ENCODE measurements at regions not wholly inside any gene's neighbourhood (a gene's known extent, or its start where the extent isn't known, plus 50 kb on each side); places are given as distances from the start of the nearest gene placed in this dataset.
A peak's percentile ranks its signal among the peaks of the same experiment; 100 is the strongest.

- DNase-seq = no peak
- no peak overlapping the region for H3K4me3 ChIP-seq (ENCODE audit: control insufficient read depth in 1 of 2, extremely low read depth in 1 of 2, low read length in 1 of 2)
- H3K9me3 ChIP-seq = no peaks in the 10 kb centered on the region
- no peaks in the 10 kb centered on the region for H3K4me1 ChIP-seq (ENCODE audit: control insufficient read depth in 1 of 2, extremely low read depth in 1 of 2, insufficient read depth in 2 of 2, low read length in 2 of 2)
- Mint-ChIP-seq H3K27ac (no peak overlapping the region), H3K9me3 (no peaks in the 10 kb centered on the region), H3K4me3 (no peak overlapping the region), H3K27me3 (peaks cover 0 to 6% of the 10 kb centered on the region in 2 donors), H3K4me1 (peaks cover under 1 to 2% (median 2%) of the 10 kb centered on the region in 3 donors), H3K36me3 (no peaks in the 10 kb centered on the region)
- no peaks in the 10 kb centered on the region for H3K36me3 ChIP-seq (ENCODE audit: control insufficient read depth in 2 of 2, extremely low read depth in 1 of 2, insufficient read depth in 1 of 2, low read length in 1 of 2)
- no peaks in the 10 kb centered on the region for H3K27me3 ChIP-seq (replicated peaks in 1 of 2; ENCODE audit: control insufficient read depth in 2 of 2, extremely low read depth in 1 of 2, insufficient read depth in 2 of 2, low read length in 1 of 2)
- ChIA-PET CTCF (no interaction called here), POLR2A (no interaction called here)
- H3K27ac ChIP-seq (ENCODE audit: low read length) = no peak overlapping the region
- no peak for ATAC-seq (replicated peaks in 1 of 4)
These were observed 212.6 kb upstream of the GK2 start for GRCh38 chr4:79620617-79621016.

- ChIA-PET CTCF (no interaction called here), POLR2A (no interaction called here)
- H3K27ac ChIP-seq (ENCODE audit: low read length) = no peak overlapping the region
- WGBS (ENCODE audit: insufficient coverage) = no CpG with 5 or more reads among the region's 3 CpGs
- H3K36me3 Mint-ChIP-seq = no peaks in the 10 kb centered on the region
- peaks cover 8 to 21% of the 10 kb centered on the region in 2 donors for H3K27me3 Mint-ChIP-seq
- ATAC-seq (replicated peaks in 1 of 4) (no peak), DNase-seq (no peak)
- no peaks in the 10 kb centered on the region for H3K36me3 ChIP-seq (ENCODE audit: control insufficient read depth in 2 of 2, extremely low read depth in 1 of 2, insufficient read depth in 1 of 2, low read length in 1 of 2)
- no peaks in the 10 kb centered on the region for H3K4me1 Mint-ChIP-seq
- no peak overlapping the region for H3K4me3 Mint-ChIP-seq
- no peak overlapping the region for H3K27ac Mint-ChIP-seq
- H3K9me3 ChIP-seq = no peaks in the 10 kb centered on the region
- no peaks in the 10 kb centered on the region for H3K4me1 ChIP-seq (ENCODE audit: control insufficient read depth in 1 of 2, extremely low read depth in 1 of 2, insufficient read depth in 2 of 2, low read length in 2 of 2)
- H3K9me3 Mint-ChIP-seq = no peaks in the 10 kb centered on the region
- no peak overlapping the region for H3K4me3 ChIP-seq (ENCODE audit: control insufficient read depth in 1 of 2, extremely low read depth in 1 of 2, low read length in 1 of 2)
- no peaks in the 10 kb centered on the region for H3K27me3 ChIP-seq (replicated peaks in 1 of 2; ENCODE audit: control insufficient read depth in 2 of 2, extremely low read depth in 1 of 2, insufficient read depth in 2 of 2, low read length in 1 of 2)
These were observed 205.4 kb upstream of the GK2 start for GRCh38 chr4:79613269-79613935.

- H3K4me3 ChIP-seq (ENCODE audit: control insufficient read depth in 1 of 2, extremely low read depth in 1 of 2, low read length in 1 of 2) = no peak overlapping the region
- WGBS (ENCODE audit: insufficient coverage) = 44% methylated on average over 2 of the region's 5 CpGs
- H3K4me1 Mint-ChIP-seq = no peaks in the 10 kb centered on the region
- DNase-seq (no peak), ATAC-seq (replicated peaks in 1 of 4) (no peak)
- ChIA-PET CTCF (no interaction called here), POLR2A (no interaction called here)
- H3K4me1 ChIP-seq (ENCODE audit: control insufficient read depth in 1 of 2, extremely low read depth in 1 of 2, insufficient read depth in 2 of 2, low read length in 2 of 2) = no peaks in the 10 kb centered on the region
- no peak overlapping the region for H3K27ac Mint-ChIP-seq
- no peaks in the 10 kb centered on the region for H3K27me3 ChIP-seq (replicated peaks in 1 of 2; ENCODE audit: control insufficient read depth in 2 of 2, extremely low read depth in 1 of 2, insufficient read depth in 2 of 2, low read length in 1 of 2)
- no peaks in the 10 kb centered on the region for H3K36me3 Mint-ChIP-seq
- peaks cover 8 to 17% of the 10 kb centered on the region in 2 donors for H3K27me3 Mint-ChIP-seq
- H3K4me3 Mint-ChIP-seq = no peak overlapping the region
- no peaks in the 10 kb centered on the region for H3K9me3 ChIP-seq
- H3K27ac ChIP-seq (ENCODE audit: low read length) = no peak overlapping the region
- no peaks in the 10 kb centered on the region for H3K9me3 Mint-ChIP-seq
- H3K36me3 ChIP-seq (ENCODE audit: control insufficient read depth in 2 of 2, extremely low read depth in 1 of 2, insufficient read depth in 1 of 2, low read length in 1 of 2) = no peaks in the 10 kb centered on the region
These were observed 203.0 kb upstream of the GK2 start for GRCh38 chr4:79611026-79611425.

GRCh38 chr4:79609817-79610216 is 201.8 kb upstream of the GK2 start:
- DNase-seq (no peak), ATAC-seq (replicated peaks in 1 of 4) (no peak)
- Histone ChIP-seq H3K9me3 (no peaks in the 10 kb centered on the region), H3K4me1 (ENCODE audit: control insufficient read depth in 1 of 2, extremely low read depth in 1 of 2, insufficient read depth in 2 of 2, low read length in 2 of 2) (no peaks in the 10 kb centered on the region), H3K27me3 (replicated peaks in 1 of 2; ENCODE audit: control insufficient read depth in 2 of 2, extremely low read depth in 1 of 2, insufficient read depth in 2 of 2, low read length in 1 of 2) (no peaks in the 10 kb centered on the region), H3K4me3 (ENCODE audit: control insufficient read depth in 1 of 2, extremely low read depth in 1 of 2, low read length in 1 of 2) (no peak overlapping the region), H3K36me3 (ENCODE audit: control insufficient read depth in 2 of 2, extremely low read depth in 1 of 2, insufficient read depth in 1 of 2, low read length in 1 of 2) (no peaks in the 10 kb centered on the region), H3K27ac (ENCODE audit: low read length) (no peak overlapping the region)
- POLR2A ChIA-PET = no interaction called here
- WGBS (ENCODE audit: insufficient coverage) = 22% methylated on average over 1 of the region's 2 CpGs
- Mint-ChIP-seq H3K36me3 (no peaks in the 10 kb centered on the region), H3K27ac (no peak overlapping the region), H3K27me3 (peaks cover 8 to 14% of the 10 kb centered on the region in 2 donors), H3K4me1 (peaks cover 0 to 1% (median 0%) of the 10 kb centered on the region in 3 donors), H3K4me3 (no peak overlapping the region), H3K9me3 (no peaks in the 10 kb centered on the region)
- CTCF ChIA-PET = no interaction called here

- Mint-ChIP-seq H3K27ac (no peak overlapping the region), H3K27me3 (peaks cover 8 to 14% of the 10 kb centered on the region in 2 donors), H3K4me1 (peaks cover 10 to 18% (median 13%) of the 10 kb centered on the region in 3 donors), H3K4me3 (no peak overlapping the region), H3K9me3 (no peaks in the 10 kb centered on the region), H3K36me3 (no peaks in the 10 kb centered on the region)
- ChIA-PET CTCF (no interaction called here), POLR2A (interaction anchor here in 1 of 2 donors (0.7 kb wide), 1 partner anchor 547 kb away, joined by 3 read pairs; no protein-coding TSS in a partner anchor)
- no peak overlapping the region for H3K4me3 ChIP-seq (ENCODE audit: control insufficient read depth in 1 of 2, extremely low read depth in 1 of 2, low read length in 1 of 2)
- H3K27ac ChIP-seq (ENCODE audit: low read length) = no peak overlapping the region
- ATAC-seq (replicated peaks in 1 of 4) = no peak
- no peak for DNase-seq
- H3K36me3 ChIP-seq (ENCODE audit: control insufficient read depth in 2 of 2, extremely low read depth in 1 of 2, insufficient read depth in 1 of 2, low read length in 1 of 2) = no peaks in the 10 kb centered on the region
- no CpG with 5 or more reads among the region's 1 CpG for WGBS (ENCODE audit: insufficient coverage)
- H3K9me3 ChIP-seq = no peaks in the 10 kb centered on the region
- H3K27me3 ChIP-seq (replicated peaks in 1 of 2; ENCODE audit: control insufficient read depth in 2 of 2, extremely low read depth in 1 of 2, insufficient read depth in 2 of 2, low read length in 1 of 2) = no peaks in the 10 kb centered on the region
- H3K4me1 ChIP-seq (ENCODE audit: control insufficient read depth in 1 of 2, extremely low read depth in 1 of 2, insufficient read depth in 2 of 2, low read length in 2 of 2) = peaks cover 0 to 14% of the 10 kb centered on the region in 2 experiments
These were observed 200.0 kb upstream of the GK2 start for GRCh38 chr4:79607979-79608378.

- Mint-ChIP-seq H3K4me3 (peak overlapping the region in 1 of 3 donors; percentile 22), H3K9me3 (peaks cover 0 to 4% (median 0%) of the 10 kb centered on the region in 3 donors), H3K27me3 (no peaks in the 10 kb centered on the region), H3K4me1 (peaks cover 10 to 26% (median 18%) of the 10 kb centered on the region in 3 donors), H3K27ac (peak overlapping the region in 1 of 2 donors; percentile 79), H3K36me3 (no peaks in the 10 kb centered on the region)
- H3K4me1 ChIP-seq (ENCODE audit: control insufficient read depth in 1 of 2, extremely low read depth in 1 of 2, insufficient read depth in 2 of 2, low read length in 2 of 2) = peaks cover 0 to 17% of the 10 kb centered on the region in 2 experiments
- H3K9me3 ChIP-seq = no peaks in the 10 kb centered on the region
- no peaks in the 10 kb centered on the region for H3K36me3 ChIP-seq (ENCODE audit: control insufficient read depth in 2 of 2, extremely low read depth in 1 of 2, insufficient read depth in 1 of 2, low read length in 1 of 2)
- POLR2A ChIA-PET = no interaction called here
- DNase-seq = no peak
- no peak for ATAC-seq (replicated peaks in 1 of 4)
- H3K27me3 ChIP-seq (replicated peaks in 1 of 2; ENCODE audit: control insufficient read depth in 2 of 2, extremely low read depth in 1 of 2, insufficient read depth in 2 of 2, low read length in 1 of 2) = no peaks in the 10 kb centered on the region
- H3K4me3 ChIP-seq (ENCODE audit: control insufficient read depth in 1 of 2, extremely low read depth in 1 of 2, low read length in 1 of 2) = no peak overlapping the region
- CTCF ChIA-PET = interaction anchor here in 1 of 2 donors (0.6 kb wide), 1 partner anchor 414 kb away, joined by 5 read pairs; no protein-coding TSS in a partner anchor
- no peak overlapping the region for H3K27ac ChIP-seq (ENCODE audit: low read length)
These were observed 196.1 kb upstream of the GK2 start for GRCh38 chr4:79604152-79604551.

All from T-cell (primary cell).